CD8-positive, alpha-beta memory T cell (primary cell): ENCODE measurements at regions not wholly inside any gene's neighbourhood (a gene's known extent, or its start where the extent isn't known, plus 50 kb on each side); places are given as distances from the start of the nearest gene placed in this dataset.
"Not testable (repeated sequence)": the region's sequence is repeated elsewhere in the genome, so short reads cannot be mapped to it uniquely, and the experiment has no call there.

Experiments used
- CTCF ChIA-PET: fragments of 350-600 bp; sonication (Branson Sonifier 250); formaldehyde crosslinking; loops from one replicate; lab custom pipeline; 2021; ENCODE audit warnings: antibody characterized with exemption; lab: Charles Lee
- POLR2A ChIA-PET: fragments of 350-600 bp; sonication (Branson Sonifier 250); formaldehyde crosslinking; loops from one replicate; lab custom pipeline; 2021; ENCODE audit warnings: antibody characterized with exemption; lab: Charles Lee
- DNase-seq, 5 donors: peaks; one replicate each; pipeline versions ENCODE4 v3.0.0 to v3.0.0-alpha.2; 2020 to 2022; ENCODE audit warnings: mixed read lengths in 1 of 5
- H3K27ac ChIP-seq: one replicate; pipeline ENCODE4 v1.7.0; 2013; ENCODE audit warnings: low read depth, mild to moderate bottlenecking, low read length, moderate library complexity
- H3K27me3 ChIP-seq: 2 replicates; pipeline ENCODE4 v1.7.0; 2013; ENCODE audit warnings: low read length, mild to moderate bottlenecking; ENCODE audit not compliant: insufficient read depth, poor library complexity, severe bottlenecking
- H3K36me3 ChIP-seq: 2 replicates; pipeline ENCODE4 v1.7.0; 2013; ENCODE audit warnings: mild to moderate bottlenecking, low read length, moderate library complexity; ENCODE audit not compliant: insufficient read depth
- H3K4me1 ChIP-seq: 2 replicates; pipeline ENCODE4 v1.7.0; 2013; ENCODE audit warnings: mild to moderate bottlenecking, low read length, moderate library complexity; ENCODE audit not compliant: insufficient read depth
- H3K4me3 ChIP-seq: 2 replicates; pipeline ENCODE4 v1.7.0; 2013; ENCODE audit warnings: mild to moderate bottlenecking, low read length
- H3K9me3 ChIP-seq: 2 replicates; pipeline ENCODE4 v1.7.0; 2013; ENCODE audit warnings: mild to moderate bottlenecking, low read length
- H3K27ac Mint-ChIP-seq, 8 donors: one replicate each; pipeline ENCODE4 v1.8.0; 2020 to 2021; ENCODE audit warnings: mixed read lengths in 8 of 8, mild to moderate bottlenecking in 6 of 8, inconsistent platforms in 3 of 8, moderate library complexity in 3 of 8
- H3K27me3 Mint-ChIP-seq, 2 donors: one replicate each; pipeline ENCODE4 v1.8.0; 2020 to 2021; ENCODE audit warnings: mixed read lengths in 2 of 2, mild to moderate bottlenecking in 1 of 2, moderate library complexity in 1 of 2
- H3K36me3 Mint-ChIP-seq, 3 donors: one replicate each; pipeline ENCODE4 v1.8.0; 2020 to 2021; ENCODE audit warnings: mixed read lengths in 3 of 3, inconsistent platforms in 1 of 3, mild to moderate bottlenecking in 1 of 3
- H3K4me1 Mint-ChIP-seq, 3 donors: one replicate each; pipeline ENCODE4 v1.8.0; 2020 to 2021; ENCODE audit warnings: mixed read lengths in 3 of 3, inconsistent platforms in 1 of 3, mild to moderate bottlenecking in 1 of 3
- H3K4me3 Mint-ChIP-seq, 7 donors: one replicate each; pipeline ENCODE4 v1.8.0; 2020 to 2021; ENCODE audit warnings: mixed read lengths in 7 of 7, mild to moderate bottlenecking in 6 of 7, moderate library complexity in 4 of 7, inconsistent platforms in 2 of 7
- H3K9me3 Mint-ChIP-seq, 5 donors: one replicate each; pipeline ENCODE4 v1.8.0; 2020 to 2022; ENCODE audit warnings: mixed read lengths in 5 of 5, mild to moderate bottlenecking in 3 of 5, moderate library complexity in 2 of 5, inconsistent platforms in 1 of 5

- Histone ChIP-seq H3K4me3 (no peak overlapping the region), H3K9me3 (no peaks in the 10 kb centered on the region), H3K27ac (no peak overlapping the region), H3K27me3 (no peaks in the 10 kb centered on the region), H3K4me1 (no peaks in the 10 kb centered on the region), H3K36me3 (no peaks in the 10 kb centered on the region)
- no peak overlapping the region for H3K4me3 Mint-ChIP-seq
- no peak for DNase-seq
- H3K36me3 Mint-ChIP-seq: no peaks in the 10 kb centered on the region
- H3K27me3 Mint-ChIP-seq: no peaks in the 10 kb centered on the region
- no peaks in the 10 kb centered on the region for H3K4me1 Mint-ChIP-seq
- no peaks in the 10 kb centered on the region for H3K9me3 Mint-ChIP-seq
- ChIA-PET CTCF (no interaction called here), POLR2A (no interaction called here)
- no peak overlapping the region for H3K27ac Mint-ChIP-seq
These were observed 132.6 kb downstream of the CUL2 start for GRCh38 chr10:34957531-34957930.

DNA sequence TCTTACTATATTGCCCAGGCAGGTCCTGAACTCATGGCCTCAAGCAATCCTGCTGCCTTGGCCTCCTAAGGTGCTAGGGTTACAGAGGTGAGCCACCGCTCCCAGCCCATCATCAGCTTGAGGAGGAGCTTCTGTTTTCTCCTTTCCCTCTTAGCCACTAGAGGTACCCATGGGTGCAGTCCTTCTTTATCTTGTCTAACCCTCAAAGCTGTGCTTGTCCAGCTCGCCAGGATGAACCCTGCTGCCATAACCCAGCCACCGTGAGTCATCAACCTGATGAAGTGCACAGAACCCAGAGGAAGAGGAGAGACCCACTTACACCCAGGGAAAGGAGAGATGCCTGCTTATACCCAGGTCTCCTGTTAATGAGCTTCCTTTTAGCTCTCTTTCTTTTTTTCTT, 133.4 kb downstream of the CUL2 start:
- ChIA-PET POLR2A (no interaction called here), CTCF (no interaction called here)
- Mint-ChIP-seq H3K4me1 (no peaks in the 10 kb centered on the region), H3K27ac (peak overlapping the region in 1 of 8 donors; percentile 81), H3K4me3 (no peak overlapping the region), H3K27me3 (peaks cover 0 to 1% of the 10 kb centered on the region in 2 donors), H3K36me3 (no peaks in the 10 kb centered on the region), H3K9me3 (no peaks in the 10 kb centered on the region)
- Histone ChIP-seq H3K36me3 (no peaks in the 10 kb centered on the region), H3K27me3 (no peaks in the 10 kb centered on the region), H3K27ac (no peak overlapping the region), H3K4me3 (no peak overlapping the region), H3K9me3 (no peaks in the 10 kb centered on the region), H3K4me1 (no peaks in the 10 kb centered on the region)
- DNase-seq: no peak

DNA sequence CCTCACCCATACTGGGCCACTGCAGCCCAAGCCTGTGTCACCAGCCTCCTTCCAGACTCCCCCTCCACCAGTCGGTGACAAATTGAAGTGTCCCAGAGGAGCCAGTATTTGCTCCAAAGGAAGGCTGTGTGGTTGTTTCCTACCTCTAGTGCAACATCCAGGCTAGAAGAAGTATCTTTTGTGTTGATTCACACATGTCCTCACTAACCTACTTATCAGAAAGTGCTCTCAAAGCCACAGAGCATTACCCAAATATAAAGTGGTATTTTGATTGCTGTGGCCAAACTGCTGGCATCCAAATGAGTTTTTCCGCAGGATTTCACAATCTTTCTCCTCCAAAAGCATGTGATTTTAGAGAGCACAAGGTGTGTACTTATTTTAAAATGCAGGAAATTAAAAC, 134.8 kb downstream of the CUL2 start:
- Histone ChIP-seq H3K4me3 (no peak overlapping the region), H3K27ac (no peak overlapping the region), H3K4me1 (no peaks in the 10 kb centered on the region), H3K36me3 (no peaks in the 10 kb centered on the region), H3K27me3 (no peaks in the 10 kb centered on the region), H3K9me3 (no peaks in the 10 kb centered on the region)
- H3K4me1 Mint-ChIP-seq: no peaks in the 10 kb centered on the region
- no peaks in the 10 kb centered on the region for H3K9me3 Mint-ChIP-seq
- no peak overlapping the region for H3K4me3 Mint-ChIP-seq
- POLR2A ChIA-PET: no interaction called here
- no peaks in the 10 kb centered on the region for H3K36me3 Mint-ChIP-seq
- no peak for DNase-seq
- H3K27me3 Mint-ChIP-seq: peaks cover 0 to 1% of the 10 kb centered on the region in 2 donors
- CTCF ChIA-PET: no interaction called here
- H3K27ac Mint-ChIP-seq: no peak overlapping the region

GRCh38 chr10:34954142-34954541, 136.0 kb downstream of the CUL2 start:
- CTCF ChIA-PET: no interaction called here
- Mint-ChIP-seq H3K4me3 (no peak overlapping the region), H3K36me3 (no peaks in the 10 kb centered on the region), H3K27me3 (peaks cover 0 to 1% of the 10 kb centered on the region in 2 donors), H3K9me3 (no peaks in the 10 kb centered on the region), H3K4me1 (no peaks in the 10 kb centered on the region), H3K27ac (no peak overlapping the region)
- no peak overlapping the region for H3K27ac ChIP-seq
- no peak overlapping the region for H3K4me3 ChIP-seq
- no peaks in the 10 kb centered on the region for H3K9me3 ChIP-seq
- H3K36me3 ChIP-seq: no peaks in the 10 kb centered on the region
- H3K27me3 ChIP-seq: no peaks in the 10 kb centered on the region
- H3K4me1 ChIP-seq: no peaks in the 10 kb centered on the region
- DNase-seq: no peak
- POLR2A ChIA-PET: no interaction called here

DNA sequence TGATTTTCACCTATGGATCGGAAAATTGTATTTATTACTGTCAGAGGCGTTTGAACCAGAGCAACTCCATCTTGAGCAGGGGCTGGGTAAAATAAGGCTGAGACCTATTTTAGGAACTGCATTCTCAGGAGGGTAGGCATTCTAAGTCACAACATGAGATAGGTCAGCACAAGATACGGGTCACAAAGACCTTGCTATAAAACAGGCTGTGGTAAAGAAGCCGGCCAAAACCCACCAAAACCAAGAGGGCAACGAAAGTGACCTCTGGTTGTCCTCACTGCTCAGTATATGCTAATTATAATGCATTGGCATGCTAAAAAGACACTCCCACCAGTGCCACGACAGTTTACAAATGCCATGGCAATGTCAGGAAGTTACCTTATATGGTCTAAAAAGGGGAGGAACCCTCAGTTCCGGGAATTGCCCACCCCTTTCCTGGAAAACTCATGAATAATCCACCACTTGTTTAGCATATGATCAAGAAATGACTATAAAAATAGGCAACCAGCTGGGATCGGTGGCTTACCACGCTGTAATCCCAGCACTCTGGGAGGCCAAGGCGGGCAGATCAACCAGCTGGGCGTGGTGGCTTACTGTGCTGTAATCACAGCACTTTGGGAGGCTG, 136.3 kb upstream of the PARD3 start:
- H3K36me3 ChIP-seq, POLR2A ChIA-PET, CTCF ChIA-PET, H3K4me3 ChIP-seq, H3K9me3 Mint-ChIP-seq, H3K27me3 ChIP-seq, H3K9me3 ChIP-seq, H3K27ac Mint-ChIP-seq, H3K4me3 Mint-ChIP-seq, DNase-seq, H3K4me1 Mint-ChIP-seq, H3K27ac ChIP-seq, H3K36me3 Mint-ChIP-seq, H3K4me1 ChIP-seq: not testable (repeated sequence)
- peaks cover 5 to 11% of the 10 kb centered on the region in 2 donors for H3K27me3 Mint-ChIP-seq

DNA sequence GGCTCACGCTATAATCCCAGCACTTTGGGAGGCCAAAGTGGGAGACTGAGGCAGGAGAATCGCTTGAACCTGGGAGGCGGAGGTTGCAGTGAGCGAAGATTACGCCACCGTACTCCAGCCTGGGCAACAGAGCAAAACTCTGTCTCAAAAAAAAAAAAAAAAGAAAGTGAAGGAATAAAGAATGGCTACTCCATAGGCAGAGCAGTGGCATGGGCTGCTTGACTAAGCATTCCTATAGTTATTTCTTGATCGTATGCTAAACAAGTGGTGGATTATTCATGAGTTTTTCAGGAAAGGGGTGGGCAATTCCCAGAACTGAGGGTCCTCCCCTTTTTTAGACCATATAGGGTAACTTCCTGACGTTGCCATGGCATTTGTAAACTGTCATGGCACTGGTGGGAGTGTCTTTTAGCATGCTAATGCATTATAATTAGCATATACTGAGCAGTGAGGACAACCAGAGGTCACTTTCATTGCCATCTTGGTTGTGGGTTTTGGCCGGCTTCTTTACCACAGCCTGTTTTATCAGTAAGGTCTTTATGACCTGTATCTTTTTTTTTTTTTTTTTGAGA, 130.9 kb upstream of the PARD3 start:
- CTCF ChIA-PET, H3K9me3 ChIP-seq, H3K4me1 ChIP-seq, H3K9me3 Mint-ChIP-seq, DNase-seq, H3K36me3 ChIP-seq, H3K27me3 ChIP-seq, POLR2A ChIA-PET, H3K4me3 ChIP-seq, H3K4me1 Mint-ChIP-seq, H3K27ac Mint-ChIP-seq, H3K36me3 Mint-ChIP-seq, H3K27ac ChIP-seq, H3K4me3 Mint-ChIP-seq: not testable (repeated sequence)
- H3K27me3 Mint-ChIP-seq: peaks cover 4 to 11% of the 10 kb centered on the region in 2 donors

DNA sequence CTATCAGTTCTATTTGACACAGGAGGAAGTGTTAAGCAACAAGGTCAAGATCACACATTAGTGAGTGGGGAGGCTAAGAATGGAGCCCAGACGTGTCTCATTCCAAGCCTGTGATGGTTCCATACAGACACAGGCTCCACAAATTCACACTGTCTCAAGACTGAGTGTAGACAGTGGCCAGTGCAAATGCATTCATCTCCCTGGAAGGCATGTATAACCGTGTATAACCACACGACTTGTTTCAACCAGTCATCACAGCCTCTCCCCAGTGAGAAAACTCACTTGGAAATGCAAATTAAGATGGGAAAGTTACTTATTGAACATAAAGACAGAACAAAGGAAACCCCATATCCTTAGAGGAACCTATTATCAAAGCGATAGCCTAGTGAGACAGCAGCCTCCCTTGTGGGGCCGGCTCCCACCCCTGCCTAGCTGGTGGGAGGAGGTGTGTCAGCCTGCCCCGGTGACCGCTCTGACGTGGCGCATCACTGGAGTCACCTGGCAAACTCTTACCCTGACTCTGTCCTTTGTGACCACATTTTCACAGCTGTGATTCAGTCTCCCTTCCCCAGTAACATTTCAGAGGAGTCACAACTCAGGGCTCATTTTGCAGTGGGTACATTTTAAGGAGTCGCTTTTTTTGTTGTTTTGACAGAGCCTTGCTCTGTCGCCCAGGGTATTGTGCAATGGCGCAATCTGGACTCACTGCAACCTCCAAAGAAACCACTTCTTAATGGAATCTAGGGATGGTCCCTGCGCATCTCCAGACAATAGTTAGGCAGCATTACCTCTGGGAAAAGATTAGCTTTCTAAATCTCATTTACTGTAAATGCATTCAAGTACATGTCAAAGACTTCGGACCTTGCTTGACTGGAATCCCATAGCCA, 126.6 kb upstream of the PARD3 start:
- Mint-ChIP-seq H3K9me3 (peaks cover 0 to 2% (median 0%) of the 10 kb centered on the region in 5 donors), H3K36me3 (no peaks in the 10 kb centered on the region), H3K27me3 (peaks cover 3 to 5% of the 10 kb centered on the region in 2 donors), H3K4me3 (no peak overlapping the region), H3K4me1 (no peaks in the 10 kb centered on the region), H3K27ac (no peak overlapping the region)
- Histone ChIP-seq H3K4me3 (no peak overlapping the region), H3K27ac (no peak overlapping the region), H3K9me3 (no peaks in the 10 kb centered on the region), H3K27me3 (no peaks in the 10 kb centered on the region), H3K36me3 (no peaks in the 10 kb centered on the region), H3K4me1 (no peaks in the 10 kb centered on the region)
- no peak for DNase-seq
- POLR2A ChIA-PET: no interaction called here
- CTCF ChIA-PET: no interaction called here

DNA sequence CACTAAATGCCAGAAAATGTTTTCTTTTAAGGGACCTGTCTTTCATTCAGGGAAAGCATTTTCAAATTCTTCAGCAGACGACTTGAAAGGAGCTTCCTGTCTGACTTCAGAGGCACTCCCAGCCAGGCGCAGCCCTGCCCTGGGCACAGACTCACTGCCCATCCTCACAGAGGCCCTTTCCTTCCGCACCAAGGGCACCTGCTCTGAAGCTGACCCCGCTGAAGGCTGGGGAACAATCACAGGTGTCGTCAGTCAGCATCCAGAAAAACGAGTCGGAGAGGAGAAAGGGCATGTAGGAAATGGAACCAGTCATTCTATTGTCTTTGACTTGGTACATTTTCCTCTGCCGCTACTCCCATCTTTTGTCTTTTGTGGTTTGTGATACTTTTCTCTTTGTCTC, 125.3 kb upstream of the PARD3 start:
- ChIA-PET POLR2A (no interaction called here), CTCF (interaction anchor here (0.7 kb wide), 1 partner anchor 17 kb away, joined by 3 read pairs; no protein-coding TSS in a partner anchor)
- H3K4me1 Mint-ChIP-seq: no peaks in the 10 kb centered on the region
- Histone ChIP-seq H3K4me1 (no peaks in the 10 kb centered on the region), H3K9me3 (no peaks in the 10 kb centered on the region), H3K27ac (no peak overlapping the region), H3K27me3 (no peaks in the 10 kb centered on the region), H3K4me3 (no peak overlapping the region), H3K36me3 (no peaks in the 10 kb centered on the region)
- no peaks in the 10 kb centered on the region for H3K36me3 Mint-ChIP-seq
- DNase-seq: no peak
- H3K27me3 Mint-ChIP-seq: peaks cover 3 to 4% of the 10 kb centered on the region in 2 donors
- no peak overlapping the region for H3K4me3 Mint-ChIP-seq
- no peak overlapping the region for H3K27ac Mint-ChIP-seq
- H3K9me3 Mint-ChIP-seq: no peaks in the 10 kb centered on the region
